Mammary epithelial cell (primary cell): ENCODE measurements at regions not wholly inside any gene's neighbourhood (a gene's known extent, or its start where the extent isn't known, plus 50 kb on each side); places are given as distances from the start of the nearest gene placed in this dataset.

Experiments used
- EZH2 ChIP-seq: IDR thresholded peaks from 2 replicates; pipeline ENCODE4 v1.6.1; 2012; ENCODE audit warnings: low read length, inconsistent platforms, borderline replicate concordance
- TF ChIP-seq, protein P1 (sequence below), 2 donors: IDR thresholded peaks in 1 of 2; conservative IDR thresholded peaks in 1 of 2; 2 replicates each; pipeline ENCODE4 v1.5.1; 2011 to 2012; ENCODE audit warnings: inconsistent platforms in 2 of 2, low read length in 2 of 2, mild to moderate bottlenecking in 2 of 2, control low read depth in 1 of 2, low read depth in 1 of 2; ENCODE audit not compliant: insufficient read depth in 1 of 2; ENCODE audit errors: extremely low read depth in 1 of 2

DNA sequence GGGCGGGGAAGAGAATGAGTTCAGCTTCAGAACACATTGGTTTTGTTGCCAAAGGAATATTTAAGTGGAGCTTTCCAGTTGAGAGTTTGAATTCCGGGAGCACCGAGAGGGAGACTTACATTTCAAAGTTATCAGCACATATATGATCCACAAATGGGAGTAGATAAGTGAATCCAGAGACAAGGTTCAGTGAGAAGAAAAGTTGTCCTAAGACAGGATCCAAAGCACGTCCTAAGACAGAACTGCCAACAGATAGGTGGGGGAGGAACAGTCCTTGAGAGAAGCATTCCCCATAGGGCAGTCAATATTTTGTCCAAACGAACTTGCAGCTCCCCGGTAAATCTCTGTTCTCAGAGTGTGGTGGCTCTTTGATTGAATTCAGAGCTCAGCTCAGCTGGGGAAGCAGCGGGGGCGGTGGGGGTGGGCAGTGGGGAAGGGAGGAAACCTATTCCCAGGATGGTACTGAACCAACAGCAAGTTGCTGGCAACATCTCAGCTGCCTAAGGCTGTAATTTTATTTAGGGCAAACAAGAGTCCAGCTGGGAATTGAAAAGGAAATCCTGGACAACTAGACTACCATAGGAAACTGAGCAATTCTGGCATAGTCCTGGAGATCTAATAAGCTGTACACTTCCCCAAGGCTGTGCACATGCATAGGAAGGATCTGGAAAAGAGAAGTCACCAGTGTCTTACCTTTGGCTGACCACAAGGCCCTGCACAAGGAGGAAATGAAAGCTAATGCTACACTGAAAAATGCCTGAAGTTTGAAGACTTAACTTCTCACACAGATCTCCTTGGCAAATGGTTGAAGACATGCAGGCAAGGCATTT lies 94.2 kb upstream of the CXCL12 start:
- TF ChIP-seq, protein P1, sequence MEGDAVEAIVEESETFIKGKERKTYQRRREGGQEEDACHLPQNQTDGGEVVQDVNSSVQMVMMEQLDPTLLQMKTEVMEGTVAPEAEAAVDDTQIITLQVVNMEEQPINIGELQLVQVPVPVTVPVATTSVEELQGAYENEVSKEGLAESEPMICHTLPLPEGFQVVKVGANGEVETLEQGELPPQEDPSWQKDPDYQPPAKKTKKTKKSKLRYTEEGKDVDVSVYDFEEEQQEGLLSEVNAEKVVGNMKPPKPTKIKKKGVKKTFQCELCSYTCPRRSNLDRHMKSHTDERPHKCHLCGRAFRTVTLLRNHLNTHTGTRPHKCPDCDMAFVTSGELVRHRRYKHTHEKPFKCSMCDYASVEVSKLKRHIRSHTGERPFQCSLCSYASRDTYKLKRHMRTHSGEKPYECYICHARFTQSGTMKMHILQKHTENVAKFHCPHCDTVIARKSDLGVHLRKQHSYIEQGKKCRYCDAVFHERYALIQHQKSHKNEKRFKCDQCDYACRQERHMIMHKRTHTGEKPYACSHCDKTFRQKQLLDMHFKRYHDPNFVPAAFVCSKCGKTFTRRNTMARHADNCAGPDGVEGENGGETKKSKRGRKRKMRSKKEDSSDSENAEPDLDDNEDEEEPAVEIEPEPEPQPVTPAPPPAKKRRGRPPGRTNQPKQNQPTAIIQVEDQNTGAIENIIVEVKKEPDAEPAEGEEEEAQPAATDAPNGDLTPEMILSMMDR (conservative IDR thresholded peaks at IDR 0.05 in 1 of 2, IDR thresholded peaks at IDR 0.05 in 1 of 2; ENCODE audit: extremely low read depth in 1 of 2, insufficient read depth in 1 of 2, low read depth in 1 of 2, low read length in 2 of 2) = no peak
- TF ChIP-seq EZH2 = no peak
